ENCODE measurements at regions not wholly inside any gene's neighbourhood (a gene's known extent, or its start where the extent isn't known, plus 50 kb on each side); places are given as distances from the start of the nearest gene placed in this dataset.

- ATAC-seq: no peak
Measured at GRCh38 chr2:188235364-188235763, 56.3 kb upstream of the GULP1 start.

GRCh38 chr2:188238386-188238785 is 53.3 kb upstream of the GULP1 start:
- no peak for ATAC-seq

Data from esophagus mucosa (tissue), 1 donor.